ENCODE measurements at regions not wholly inside any gene's neighbourhood (a gene's known extent, or its start where the extent isn't known, plus 50 kb on each side); places are given as distances from the start of the nearest gene placed in this dataset.

DNA sequence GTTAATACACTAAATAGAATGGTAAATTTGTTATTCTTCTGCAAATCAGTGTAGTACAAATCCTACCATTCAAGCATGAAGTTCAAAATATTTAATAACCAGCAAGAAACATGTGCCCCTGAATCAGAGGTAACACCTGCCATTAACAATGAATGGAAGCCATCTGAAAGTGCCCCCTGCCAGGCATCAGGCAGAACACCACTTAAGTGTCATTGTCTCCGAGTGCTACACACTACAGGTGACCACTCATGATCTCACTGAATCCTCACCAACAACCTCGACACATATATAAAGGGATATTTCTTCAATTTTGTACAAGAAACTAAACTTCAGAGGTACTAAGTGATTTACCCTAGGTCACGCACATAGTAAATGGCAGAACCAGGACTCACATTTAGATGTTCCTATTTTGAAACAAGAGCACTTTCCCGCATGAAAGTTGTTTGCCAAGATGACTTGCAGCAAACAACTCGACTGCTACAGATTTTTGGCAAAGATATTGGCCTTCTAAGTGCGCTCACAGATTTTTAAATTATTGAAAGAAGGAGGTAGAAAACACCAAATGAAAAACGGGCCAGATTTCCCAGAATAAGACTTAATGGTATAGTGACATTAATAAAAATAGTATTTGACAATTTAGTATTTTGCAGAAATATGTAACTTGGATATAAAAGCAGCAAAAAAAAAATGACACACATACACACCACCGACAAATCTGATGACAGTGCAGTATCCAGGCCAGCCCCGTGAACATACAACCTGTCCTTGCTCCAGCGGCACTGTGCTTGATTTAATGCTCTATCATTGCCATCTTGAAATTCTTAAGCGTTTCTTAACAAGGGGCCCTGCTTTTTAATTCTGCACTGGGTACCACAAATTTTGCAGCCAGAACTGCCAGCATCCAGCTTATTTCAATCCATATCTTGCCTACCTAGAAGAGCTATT, 274.5 kb downstream of the ALDH8A1 start:
- TF ChIP-seq, protein P1, sequence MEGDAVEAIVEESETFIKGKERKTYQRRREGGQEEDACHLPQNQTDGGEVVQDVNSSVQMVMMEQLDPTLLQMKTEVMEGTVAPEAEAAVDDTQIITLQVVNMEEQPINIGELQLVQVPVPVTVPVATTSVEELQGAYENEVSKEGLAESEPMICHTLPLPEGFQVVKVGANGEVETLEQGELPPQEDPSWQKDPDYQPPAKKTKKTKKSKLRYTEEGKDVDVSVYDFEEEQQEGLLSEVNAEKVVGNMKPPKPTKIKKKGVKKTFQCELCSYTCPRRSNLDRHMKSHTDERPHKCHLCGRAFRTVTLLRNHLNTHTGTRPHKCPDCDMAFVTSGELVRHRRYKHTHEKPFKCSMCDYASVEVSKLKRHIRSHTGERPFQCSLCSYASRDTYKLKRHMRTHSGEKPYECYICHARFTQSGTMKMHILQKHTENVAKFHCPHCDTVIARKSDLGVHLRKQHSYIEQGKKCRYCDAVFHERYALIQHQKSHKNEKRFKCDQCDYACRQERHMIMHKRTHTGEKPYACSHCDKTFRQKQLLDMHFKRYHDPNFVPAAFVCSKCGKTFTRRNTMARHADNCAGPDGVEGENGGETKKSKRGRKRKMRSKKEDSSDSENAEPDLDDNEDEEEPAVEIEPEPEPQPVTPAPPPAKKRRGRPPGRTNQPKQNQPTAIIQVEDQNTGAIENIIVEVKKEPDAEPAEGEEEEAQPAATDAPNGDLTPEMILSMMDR (IDR thresholded peaks at IDR 0.05; ENCODE audit: low read depth, low read length, poor library complexity, severe bottlenecking): no peak
- TF ChIP-seq EZH2phosphoT487 (IDR thresholded peaks at IDR 0.05; ENCODE audit: borderline replicate concordance, low read length): no peak

Measured in DOHH2 (cell line).